WTC11 (cell line): ENCODE measurements at regions not wholly inside any gene's neighbourhood (a gene's known extent, or its start where the extent isn't known, plus 50 kb on each side); places are given as distances from the start of the nearest gene placed in this dataset.

Experiments
- ATAC-seq: fragments of 200-7000 bp; cut with Tn5 transposase; 2 replicates; pipeline ENCODE4 v1.10.0; 2021; ENCODE audit warnings: mild to moderate bottlenecking, moderate library complexity
- CTCF ChIA-PET: fragments of 300-600 bp; sonication (Branson Sonifier 250); formaldehyde crosslinking; loops from one replicate; lab custom pipeline; 2021; ENCODE audit warnings: antibody characterized with exemption; lab: Charles Lee
- POLR2A ChIA-PET: fragments of 350-600 bp; sonication (Branson Sonifier 250); formaldehyde crosslinking; loops from one replicate; lab custom pipeline; 2021; ENCODE audit warnings: antibody characterized with exemption; lab: Charles Lee
- DNase-seq: peaks from one replicate; pipeline ENCODE4 v3.0.0; 2021; ENCODE audit warnings: low spot score
- H3K27ac Mint-ChIP-seq: 2 replicates; pipeline ENCODE4 v1.8.0; 2021; ENCODE audit warnings: mixed read lengths
- H3K27me3 Mint-ChIP-seq: 2 replicates; pipeline ENCODE4 v1.8.0; 2021; ENCODE audit warnings: low read depth, mild to moderate bottlenecking, moderate library complexity, mixed read lengths
- H3K36me3 Mint-ChIP-seq: 2 replicates; pipeline ENCODE4 v1.8.0; 2021; ENCODE audit warnings: mixed read lengths
- H3K4me1 Mint-ChIP-seq: 2 replicates; pipeline ENCODE4 v1.8.0; 2022; ENCODE audit warnings: mixed read lengths
- H3K4me3 Mint-ChIP-seq: 2 replicates; pipeline ENCODE4 v1.8.0; 2021; ENCODE audit warnings: mild to moderate bottlenecking, moderate library complexity, mixed read lengths
- H3K9me3 Mint-ChIP-seq: 2 replicates; pipeline ENCODE4 v1.8.0; 2021; ENCODE audit warnings: mixed read lengths
- AFF4 ChIP-seq: sonication (generic); formaldehyde crosslinking; IDR thresholded peaks from 2 replicates; pipeline ENCODE4 v1.8.1; 2023; ENCODE audit warnings: mild to moderate bottlenecking, missing genetic modification reagents, borderline replicate concordance
- ATF1 ChIP-seq: sonication (generic); formaldehyde crosslinking; IDR thresholded peaks from 2 replicates; pipeline ENCODE4 v1.8.1; 2023; ENCODE audit warnings: mild to moderate bottlenecking, moderate library complexity, missing genetic modification reagents
- E2F5 ChIP-seq: sonication (generic); formaldehyde crosslinking; IDR thresholded peaks from 2 replicates; pipeline ENCODE4 v1.8.1; 2022; ENCODE audit warnings: mild to moderate bottlenecking, moderate library complexity, missing genetic modification reagents
- ETV6 ChIP-seq: sonication (generic); formaldehyde crosslinking; IDR thresholded peaks from 2 replicates; pipeline ENCODE4 v1.8.1; 2022; ENCODE audit warnings: mild to moderate bottlenecking, missing genetic modification reagents
- FOXP4 ChIP-seq: sonication (generic); formaldehyde crosslinking; IDR thresholded peaks from 2 replicates; pipeline ENCODE4 v1.8.0; 2022; ENCODE audit warnings: mild to moderate bottlenecking, missing genetic modification reagents
- GABPB1 ChIP-seq: sonication (generic); formaldehyde crosslinking; IDR thresholded peaks from 2 replicates; pipeline ENCODE4 v1.8.1; 2023; ENCODE audit warnings: mild to moderate bottlenecking, missing genetic modification reagents
- HMGXB4 ChIP-seq: sonication (generic); formaldehyde crosslinking; IDR thresholded peaks from 2 replicates; pipeline ENCODE4 v1.8.1; 2023; ENCODE audit warnings: mild to moderate bottlenecking, moderate library complexity, missing genetic modification reagents
- KAT7 ChIP-seq: sonication (generic); formaldehyde crosslinking; IDR thresholded peaks from 2 replicates; pipeline ENCODE4 v1.8.1; 2023; ENCODE audit warnings: missing genetic modification reagents, mild to moderate bottlenecking, borderline replicate concordance
- NR1H2 ChIP-seq: sonication (generic); formaldehyde crosslinking; IDR thresholded peaks from 2 replicates; pipeline ENCODE4 v1.9.0; 2021; ENCODE audit warnings: mild to moderate bottlenecking, moderate library complexity, missing genetic modification reagents
- PRDM15 ChIP-seq: sonication (generic); formaldehyde crosslinking; IDR thresholded peaks from 2 replicates; pipeline ENCODE4 v1.8.0; 2022; ENCODE audit warnings: missing genetic modification reagents
- RELA ChIP-seq: sonication (generic); formaldehyde crosslinking; IDR thresholded peaks from 2 replicates; pipeline ENCODE4 v1.8.1; 2022; ENCODE audit warnings: missing genetic modification reagents, mild to moderate bottlenecking, borderline replicate concordance
- USF2 ChIP-seq: sonication (generic); formaldehyde crosslinking; IDR thresholded peaks from 2 replicates; pipeline ENCODE4 v1.8.1; 2023; ENCODE audit warnings: mild to moderate bottlenecking, missing genetic modification reagents, moderate library complexity
- ZNF232 ChIP-seq: sonication (generic); formaldehyde crosslinking; IDR thresholded peaks from 2 replicates; pipeline ENCODE4 v1.8.0; 2022; ENCODE audit warnings: mild to moderate bottlenecking, missing genetic modification reagents
- ZNF671 ChIP-seq: fragments of 250-450 bp; sonication (Bioruptor Pico); IDR thresholded peaks from 2 replicates; pipeline ENCODE4 v1.8.0; 2021; ENCODE audit warnings: mild to moderate bottlenecking
- TF ChIP-seq, protein P1 (sequence below): fragments of 200-600 bp; IDR thresholded peaks from 2 replicates; pipeline ENCODE4 v1.8.0; 2022; ENCODE audit warnings: antibody characterized with exemption
- TF ChIP-seq, protein P2 (sequence below): sonication (generic); formaldehyde crosslinking; IDR thresholded peaks from 2 replicates; pipeline ENCODE4 v1.8.0; 2023; ENCODE audit warnings: mild to moderate bottlenecking, missing genetic modification reagents

DNA sequence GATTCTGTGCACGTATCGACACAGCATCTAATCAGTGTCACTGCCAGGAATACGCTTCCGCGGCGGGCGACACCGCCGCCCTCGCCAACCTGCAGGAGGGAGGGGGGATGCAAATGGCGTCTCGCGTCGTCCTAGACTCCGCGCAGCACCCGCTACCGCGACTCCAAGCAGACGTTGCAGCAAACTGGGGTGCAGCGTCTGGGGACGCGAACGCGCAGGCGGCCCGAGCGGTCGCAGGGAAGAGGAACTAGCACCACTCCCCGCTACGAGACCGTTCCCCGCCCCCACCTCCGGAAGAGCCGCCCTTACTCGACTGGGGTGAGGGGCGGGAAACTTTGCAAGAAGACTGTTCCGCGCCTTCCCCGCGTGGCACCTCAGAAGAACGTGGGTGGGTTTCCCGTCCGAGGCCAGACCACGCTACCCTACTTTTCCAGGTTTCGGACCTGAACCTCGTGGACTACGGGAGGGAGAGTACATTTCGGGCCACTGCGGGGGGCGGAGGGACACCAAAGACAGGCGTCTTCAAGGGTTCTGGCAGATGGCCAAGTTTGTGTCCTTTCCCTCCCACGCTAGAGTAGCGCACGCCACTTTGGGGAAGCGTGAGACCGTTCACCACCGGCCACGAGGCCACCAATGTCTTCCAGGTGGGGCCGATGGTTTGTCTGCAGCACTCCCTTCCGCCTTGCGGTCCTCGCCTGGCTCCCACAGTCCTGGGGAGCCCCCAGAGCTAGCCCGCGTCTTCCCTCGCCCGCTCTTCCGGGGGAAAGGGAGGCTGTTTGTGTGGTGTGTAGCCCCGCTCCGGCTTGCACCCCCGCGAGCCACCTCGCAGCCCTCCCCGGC, 78.0 kb upstream of the BCOR start:
- ATAC-seq (peak; percentile 6; the same call in 1 of the 2 replicates), DNase-seq (peak; percentile 34)
- ChIA-PET POLR2A (interaction anchor here (0.6 to 1.7 kb wide), 5 partner anchors 8 to 359 kb away, joined by 3 to 8 read pairs (median 4); no protein-coding TSS in a partner anchor), CTCF (interaction anchor here (1.4 kb wide), 1 partner anchor 8 kb away, joined by 3 read pairs; no protein-coding TSS in a partner anchor)
- Mint-ChIP-seq H3K9me3 (no peaks in the 10 kb centered on the region), H3K27ac (peak overlapping the region; percentile 89), H3K27me3 (peaks cover 8% of the 10 kb centered on the region), H3K4me1 (peaks cover 29% of the 10 kb centered on the region), H3K36me3 (no peaks in the 10 kb centered on the region), H3K4me3 (peak overlapping the region; percentile 73)
- TF ChIP-seq KAT7 (CRISPR knock-in tag) = 0 out of 2 replicates have a peak, but pooled peaks have one; percentile 48
- no peak for TF ChIP-seq ZNF232 (CRISPR knock-in tag)
- no peak for TF ChIP-seq ZNF671
- TF ChIP-seq, protein P1, sequence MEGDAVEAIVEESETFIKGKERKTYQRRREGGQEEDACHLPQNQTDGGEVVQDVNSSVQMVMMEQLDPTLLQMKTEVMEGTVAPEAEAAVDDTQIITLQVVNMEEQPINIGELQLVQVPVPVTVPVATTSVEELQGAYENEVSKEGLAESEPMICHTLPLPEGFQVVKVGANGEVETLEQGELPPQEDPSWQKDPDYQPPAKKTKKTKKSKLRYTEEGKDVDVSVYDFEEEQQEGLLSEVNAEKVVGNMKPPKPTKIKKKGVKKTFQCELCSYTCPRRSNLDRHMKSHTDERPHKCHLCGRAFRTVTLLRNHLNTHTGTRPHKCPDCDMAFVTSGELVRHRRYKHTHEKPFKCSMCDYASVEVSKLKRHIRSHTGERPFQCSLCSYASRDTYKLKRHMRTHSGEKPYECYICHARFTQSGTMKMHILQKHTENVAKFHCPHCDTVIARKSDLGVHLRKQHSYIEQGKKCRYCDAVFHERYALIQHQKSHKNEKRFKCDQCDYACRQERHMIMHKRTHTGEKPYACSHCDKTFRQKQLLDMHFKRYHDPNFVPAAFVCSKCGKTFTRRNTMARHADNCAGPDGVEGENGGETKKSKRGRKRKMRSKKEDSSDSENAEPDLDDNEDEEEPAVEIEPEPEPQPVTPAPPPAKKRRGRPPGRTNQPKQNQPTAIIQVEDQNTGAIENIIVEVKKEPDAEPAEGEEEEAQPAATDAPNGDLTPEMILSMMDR = no peak
- TF ChIP-seq, protein P2, sequence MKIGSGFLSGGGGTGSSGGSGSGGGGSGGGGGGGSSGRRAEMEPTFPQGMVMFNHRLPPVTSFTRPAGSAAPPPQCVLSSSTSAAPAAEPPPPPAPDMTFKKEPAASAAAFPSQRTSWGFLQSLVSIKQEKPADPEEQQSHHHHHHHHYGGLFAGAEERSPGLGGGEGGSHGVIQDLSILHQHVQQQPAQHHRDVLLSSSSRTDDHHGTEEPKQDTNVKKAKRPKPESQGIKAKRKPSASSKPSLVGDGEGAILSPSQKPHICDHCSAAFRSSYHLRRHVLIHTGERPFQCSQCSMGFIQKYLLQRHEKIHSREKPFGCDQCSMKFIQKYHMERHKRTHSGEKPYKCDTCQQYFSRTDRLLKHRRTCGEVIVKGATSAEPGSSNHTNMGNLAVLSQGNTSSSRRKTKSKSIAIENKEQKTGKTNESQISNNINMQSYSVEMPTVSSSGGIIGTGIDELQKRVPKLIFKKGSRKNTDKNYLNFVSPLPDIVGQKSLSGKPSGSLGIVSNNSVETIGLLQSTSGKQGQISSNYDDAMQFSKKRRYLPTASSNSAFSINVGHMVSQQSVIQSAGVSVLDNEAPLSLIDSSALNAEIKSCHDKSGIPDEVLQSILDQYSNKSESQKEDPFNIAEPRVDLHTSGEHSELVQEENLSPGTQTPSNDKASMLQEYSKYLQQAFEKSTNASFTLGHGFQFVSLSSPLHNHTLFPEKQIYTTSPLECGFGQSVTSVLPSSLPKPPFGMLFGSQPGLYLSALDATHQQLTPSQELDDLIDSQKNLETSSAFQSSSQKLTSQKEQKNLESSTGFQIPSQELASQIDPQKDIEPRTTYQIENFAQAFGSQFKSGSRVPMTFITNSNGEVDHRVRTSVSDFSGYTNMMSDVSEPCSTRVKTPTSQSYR (CRISPR knock-in tag) = 0 out of 2 replicates have a peak, but pooled peaks have one; percentile 36
- peak; percentile 16 for TF ChIP-seq PRDM15 (CRISPR knock-in tag)
- TF ChIP-seq ETV6 (CRISPR knock-in tag) = 0 out of 2 replicates have a peak, but pooled peaks have one; percentile 29
- TF ChIP-seq GABPB1 (CRISPR knock-in tag) = peak; percentile 48; the same call in 1 of the 2 replicates
- 0 out of 2 replicates have a peak, but pooled peaks have one; percentile 50 for TF ChIP-seq FOXP4
- no peak for TF ChIP-seq USF2
- TF ChIP-seq RELA (CRISPR knock-in tag) = 0 out of 2 replicates have a peak, but pooled peaks have one; percentile 28
- 0 out of 2 replicates have a peak, but pooled peaks have one; percentile 12 for TF ChIP-seq E2F5 (CRISPR knock-in tag)
- TF ChIP-seq AFF4 (CRISPR knock-in tag) = no peak
- 0 out of 2 replicates have a peak, but pooled peaks have one; percentile 26 for TF ChIP-seq HMGXB4 (CRISPR knock-in tag)
- peak; percentile 41; the same call in 1 of the 2 replicates for TF ChIP-seq ATF1 (CRISPR knock-in tag)
- TF ChIP-seq NR1H2 = no peak
